Mesendoderm (in vitro differentiated cells): ENCODE measurements at regions not wholly inside any gene's neighbourhood (a gene's known extent, or its start where the extent isn't known, plus 50 kb on each side); places are given as distances from the start of the nearest gene placed in this dataset.
"Not testable (repeated sequence)": the region's sequence is repeated elsewhere in the genome, so short reads cannot be mapped to it uniquely, and the experiment has no call there.

Source experiments
- DNase-seq: peaks from one replicate; pipeline ENCODE4 v3.0.0; 2013
- H2AK5ac ChIP-seq: 2 replicates; pipeline ENCODE4 v1.6.1; 2013; ENCODE audit warnings: low read length, inconsistent platforms
- H2BK120ac ChIP-seq: 2 replicates; pipeline ENCODE4 v1.6.1; 2013; ENCODE audit warnings: low read depth, mild to moderate bottlenecking, low read length, moderate library complexity, mixed read lengths
- H2BK15ac ChIP-seq: replicated peaks from 2 replicates; pipeline ENCODE4 v1.6.1; 2013; ENCODE audit warnings: low read depth, mild to moderate bottlenecking, moderate library complexity
- H2BK5ac ChIP-seq: 2 replicates; pipeline ENCODE4 v1.6.1; 2013; ENCODE audit warnings: low read length, inconsistent platforms
- H3K18ac ChIP-seq: 2 replicates; pipeline ENCODE4 v1.6.1; 2013; ENCODE audit warnings: mild to moderate bottlenecking, low read length, mixed read lengths
- H3K23ac ChIP-seq: one replicate; pipeline ENCODE4 v1.6.1; 2013; ENCODE audit warnings: low read length
- H3K27ac ChIP-seq: 2 replicates; pipeline ENCODE4 v1.5.1; 2013; ENCODE audit warnings: low read depth, mild to moderate bottlenecking, inconsistent platforms, low read length, moderate library complexity
- H3K27me3 ChIP-seq: 2 replicates; pipeline ENCODE4 v1.6.1; 2013; ENCODE audit warnings: low read length, control low read depth, mild to moderate bottlenecking, inconsistent platforms; ENCODE audit not compliant: insufficient read depth, poor library complexity
- H3K36me3 ChIP-seq: 2 replicates; pipeline ENCODE4 v1.6.1; 2013; ENCODE audit warnings: low read length, inconsistent platforms; ENCODE audit not compliant: control insufficient read depth, insufficient read depth
- H3K4ac ChIP-seq: one replicate; pipeline ENCODE4 v1.6.1; 2013; ENCODE audit warnings: low read depth, mild to moderate bottlenecking, low read length, moderate library complexity
- H3K4me1 ChIP-seq: 2 replicates; pipeline ENCODE4 v1.6.1; 2013; ENCODE audit warnings: low read depth, low read length, inconsistent platforms; ENCODE audit not compliant: control insufficient read depth
- H3K4me2 ChIP-seq: 2 replicates; pipeline ENCODE4 v1.6.1; 2013; ENCODE audit warnings: low read length
- H3K4me3 ChIP-seq: 2 replicates; pipeline ENCODE4 v1.5.1; 2013; ENCODE audit warnings: mild to moderate bottlenecking, low read length
- H3K56ac ChIP-seq: one replicate; pipeline ENCODE4 v1.6.1; 2013; ENCODE audit warnings: low read length
- H3K79me1 ChIP-seq: 2 replicates; pipeline ENCODE4 v1.6.1; 2013; ENCODE audit warnings: low read length, inconsistent platforms
- H3K79me2 ChIP-seq: 2 replicates; pipeline ENCODE4 v1.6.1; 2013; ENCODE audit warnings: mild to moderate bottlenecking, low read length; ENCODE audit not compliant: control insufficient read depth, insufficient read depth
- H3K9ac ChIP-seq: 2 replicates; pipeline ENCODE4 v1.6.1; 2013; ENCODE audit warnings: low read length, inconsistent platforms
- H4K5ac ChIP-seq: one replicate; pipeline ENCODE4 v1.6.1; 2013; ENCODE audit warnings: low read length
- H4K8ac ChIP-seq: one replicate; pipeline ENCODE4 v1.6.1; 2013; ENCODE audit warnings: low read depth, mild to moderate bottlenecking, control low read depth, low read length, moderate library complexity
- WGBS: extraction: QIAGEN DNeasy Blood & Tissue Kit; methylation state at CpG from one replicate; pipeline ENCODE4 v1.1.7; 2013; ENCODE audit warnings: low lambda C conversion rate, missing lambda C conversion rate; ENCODE audit not compliant: insufficient coverage; ENCODE audit errors: extremely low coverage; 5-methylcytosine and 5-hydroxymethylcytosine counted together

GRCh38 chr18:46179306-46179705 is 75.1 kb downstream of the HAUS1 start:
- Histone ChIP-seq H2AK5ac (no peak overlapping the region), H4K8ac (no peak overlapping the region), H3K56ac (no peak overlapping the region), H3K9ac (no peak overlapping the region), H3K23ac (no peak overlapping the region), H4K5ac (no peak overlapping the region), H2BK5ac (no peak overlapping the region), H3K27me3 (no peaks in the 10 kb centered on the region), H3K4me3 (no peak overlapping the region), H3K4ac (no peak overlapping the region), H3K79me2 (peaks cover 40% of the 10 kb centered on the region), H3K36me3 (no peaks in the 10 kb centered on the region), H3K4me2 (no peak overlapping the region), H3K27ac (no peak overlapping the region), H3K4me1 (peaks cover 3% of the 10 kb centered on the region), H2BK15ac (no peak overlapping the region), H3K79me1 (peaks cover 5% of the 10 kb centered on the region), H2BK120ac (no peak overlapping the region), H3K18ac (no peak overlapping the region)
- no peak for DNase-seq
- WGBS: no CpG with 5 or more reads among the region's 5 CpGs

- Histone ChIP-seq H3K23ac (no peak overlapping the region), H3K4me1 (peaks cover 3% of the 10 kb centered on the region), H2BK5ac (no peak overlapping the region), H4K5ac (no peak overlapping the region), H3K56ac (peak overlapping the region; percentile 49), H3K4ac (no peak overlapping the region), H3K18ac (no peak overlapping the region), H3K4me2 (no peak overlapping the region), H3K79me1 (peaks cover 4% of the 10 kb centered on the region), H2AK5ac (no peak overlapping the region), H2BK15ac (no peak overlapping the region), H4K8ac (no peak overlapping the region), H3K9ac (no peak overlapping the region), H3K36me3 (no peaks in the 10 kb centered on the region), H3K27ac (peak overlapping the region; percentile 57), H2BK120ac (no peak overlapping the region), H3K4me3 (no peak overlapping the region), H3K79me2 (peaks cover 22% of the 10 kb centered on the region), H3K27me3 (no peaks in the 10 kb centered on the region)
- no CpG with 5 or more reads among the region's 3 CpGs for WGBS
- DNase-seq: peak; percentile 46
Measured at GRCh38 chr18:46182633-46183358, 78.6 kb downstream of the HAUS1 start.

GRCh38 chr18:46184296-46184695 is 80.1 kb downstream of the HAUS1 start:
- H4K8ac ChIP-seq, H2BK5ac ChIP-seq, H3K56ac ChIP-seq, H3K27ac ChIP-seq, H3K27me3 ChIP-seq, H3K4me3 ChIP-seq, H2AK5ac ChIP-seq, H2BK15ac ChIP-seq, H4K5ac ChIP-seq, H3K4me1 ChIP-seq, H3K23ac ChIP-seq, H3K36me3 ChIP-seq, H2BK120ac ChIP-seq, H3K4ac ChIP-seq, H3K4me2 ChIP-seq, H3K79me1 ChIP-seq, H3K18ac ChIP-seq, H3K9ac ChIP-seq, DNase-seq: not testable (repeated sequence)
- H3K79me2 ChIP-seq: peaks cover 15% of the 10 kb centered on the region
- WGBS: no CpG with 5 or more reads among the region's 9 CpGs

GRCh38 chr18:46184727-46185126 is 80.5 kb downstream of the HAUS1 start:
- Histone ChIP-seq H2BK15ac (no peak overlapping the region), H3K4me2 (no peak overlapping the region), H2BK120ac (no peak overlapping the region), H4K5ac (no peak overlapping the region), H3K56ac (no peak overlapping the region), H2AK5ac (no peak overlapping the region), H4K8ac (no peak overlapping the region), H3K4me3 (no peak overlapping the region), H3K9ac (no peak overlapping the region), H3K27me3 (no peaks in the 10 kb centered on the region), H3K79me2 (peaks cover 14% of the 10 kb centered on the region), H3K18ac (no peak overlapping the region), H3K27ac (no peak overlapping the region), H3K4ac (no peak overlapping the region), H3K79me1 (peaks cover 4% of the 10 kb centered on the region), H3K4me1 (peaks cover 3% of the 10 kb centered on the region), H2BK5ac (no peak overlapping the region), H3K23ac (no peak overlapping the region), H3K36me3 (no peaks in the 10 kb centered on the region)
- no CpG with 5 or more reads among the region's 1 CpG for WGBS
- DNase-seq: no peak

GRCh38 chr18:46190667-46191066 is 86.5 kb downstream of the HAUS1 start:
- H3K18ac ChIP-seq: no peak overlapping the region
- no peak overlapping the region for H3K56ac ChIP-seq
- H3K27me3 ChIP-seq: no peaks in the 10 kb centered on the region
- H2BK120ac ChIP-seq: no peak overlapping the region
- H3K27ac ChIP-seq: no peak overlapping the region
- H2AK5ac ChIP-seq: no peak overlapping the region
- H3K79me2 ChIP-seq: peaks cover 10% of the 10 kb centered on the region
- H3K79me1 ChIP-seq: peaks cover 6% of the 10 kb centered on the region
- H3K9ac ChIP-seq: no peak overlapping the region
- no peak overlapping the region for H4K5ac ChIP-seq
- no peaks in the 10 kb centered on the region for H3K36me3 ChIP-seq
- no peaks in the 10 kb centered on the region for H3K4me1 ChIP-seq
- H4K8ac ChIP-seq: no peak overlapping the region
- no peak overlapping the region for H3K23ac ChIP-seq
- H3K4ac ChIP-seq: no peak overlapping the region
- no peak overlapping the region for H3K4me3 ChIP-seq
- WGBS: no CpG with 5 or more reads among the region's 2 CpGs
- DNase-seq: no peak
- no peak overlapping the region for H2BK15ac ChIP-seq
- H2BK5ac ChIP-seq: no peak overlapping the region
- no peak overlapping the region for H3K4me2 ChIP-seq
